ENCODE measurements at regions not wholly inside any gene's neighbourhood (a gene's known extent, or its start where the extent isn't known, plus 50 kb on each side); places are given as distances from the start of the nearest gene placed in this dataset.

- no peak for DNase-seq
Observed at GRCh38 chr18:24741965-24742724, 281.7 kb downstream of the HRH4 start.

- no peak for DNase-seq
Observed at GRCh38 chr18:24754583-24755253, 294.3 kb downstream of the HRH4 start.

GRCh38 chr18:24756385-24756784 is 295.9 kb downstream of the HRH4 start:
- DNase-seq: no peak

- no peak for DNase-seq
Observed at GRCh38 chr18:24757134-24757533, 296.7 kb downstream of the HRH4 start.

- DNase-seq: no peak
Observed at GRCh38 chr18:24761765-24762164, 301.3 kb downstream of the HRH4 start.

GRCh38 chr18:24762511-24762910 is 302.1 kb downstream of the HRH4 start:
- DNase-seq: no peak

GRCh38 chr18:24763765-24764513 is 303.5 kb downstream of the HRH4 start:
- DNase-seq: no peak

- DNase-seq: no peak
Observed at GRCh38 chr18:24764766-24765165, 304.3 kb downstream of the HRH4 start.

- no peak for DNase-seq
Observed at GRCh38 chr18:24766376-24766775, 305.9 kb downstream of the HRH4 start.

- DNase-seq: no peak
Observed at GRCh38 chr18:24770311-24771024, 310.0 kb downstream of the HRH4 start.

- no peak for DNase-seq
Observed at GRCh38 chr18:24771300-24771699, 310.9 kb downstream of the HRH4 start.

- no peak for DNase-seq
Observed at GRCh38 chr18:24773101-24773500, 312.7 kb downstream of the HRH4 start.

- DNase-seq: no peak
Observed at GRCh38 chr18:24776019-24776418, 315.6 kb downstream of the HRH4 start.

- DNase-seq: no peak
Observed at GRCh38 chr18:24778810-24779418, 318.5 kb downstream of the HRH4 start.

GRCh38 chr18:24782566-24782965 is 322.1 kb downstream of the HRH4 start:
- DNase-seq: no peak

GRCh38 chr18:24785019-24785418 is 324.6 kb downstream of the HRH4 start:
- DNase-seq: no peak

- no peak for DNase-seq
Observed at GRCh38 chr18:24786027-24786426, 325.6 kb downstream of the HRH4 start.

GRCh38 chr18:24790347-24790746 is 329.9 kb downstream of the HRH4 start:
- DNase-seq: no peak

- DNase-seq: no peak
Observed at GRCh38 chr18:24791751-24792545, 331.5 kb downstream of the HRH4 start.

- DNase-seq: no peak
Observed at GRCh38 chr18:24793742-24794141, 333.3 kb downstream of the HRH4 start.

- DNase-seq: no peak
Observed at GRCh38 chr18:24795129-24795528, 334.7 kb downstream of the HRH4 start.

- no peak for DNase-seq
Observed at GRCh38 chr18:24797981-24798380, 337.5 kb downstream of the HRH4 start.
